Keratinocyte (primary cell): ENCODE measurements at regions not wholly inside any gene's neighbourhood (a gene's known extent, or its start where the extent isn't known, plus 50 kb on each side); places are given as distances from the start of the nearest gene placed in this dataset.

Source experiments
- DNase-seq: peaks from one replicate; pipeline ENCODE4 v3.0.0-alpha.2; 2011; ENCODE audit warnings: low read depth, missing footprints, low spot score
- FAIRE-seq: peaks from 2 replicates; lab custom pipeline; 2011; peaks lifted over from hg19 to GRCh38; lab: Jason Lieb, UNC
- H2AFZ ChIP-seq: 2 replicates; pipeline ENCODE4 v1.6.0; 2012; ENCODE audit warnings: low read length, control low read depth, inconsistent platforms; ENCODE audit not compliant: control insufficient read depth
- H3K27ac ChIP-seq: 2 replicates; pipeline ENCODE4 v1.5.1; 2011; ENCODE audit warnings: low read length; ENCODE audit not compliant: control insufficient read depth, insufficient read depth
- H3K27me3 ChIP-seq: 3 replicates; pipeline ENCODE4 v1.6.0; 2011; ENCODE audit warnings: low read length; ENCODE audit not compliant: control insufficient read depth, insufficient read depth; ENCODE audit errors: extremely low read depth
- H3K36me3 ChIP-seq, 2 experiments: 2 replicates in 1 of 2; 3 replicates in 1 of 2; pipeline ENCODE4 v1.5.1; 2011; ENCODE audit warnings: low read length in 2 of 2, mild to moderate bottlenecking in 1 of 2; ENCODE audit not compliant: control insufficient read depth in 2 of 2, insufficient read depth in 2 of 2; ENCODE audit errors: extremely low read depth in 1 of 2
- H3K4me1 ChIP-seq: 3 replicates; pipeline ENCODE4 v1.5.1; 2011; ENCODE audit warnings: low read length; ENCODE audit not compliant: control insufficient read depth, insufficient read depth; ENCODE audit errors: extremely low read depth
- H3K4me2 ChIP-seq: 3 replicates; pipeline ENCODE4 v1.6.0; 2011; ENCODE audit warnings: low read depth, low read length; ENCODE audit not compliant: control insufficient read depth, insufficient read depth; ENCODE audit errors: extremely low read depth
- H3K4me3 ChIP-seq, 3 experiments: fragments of 200-600 bp in 1 of 3; sonication (generic) in 1 of 3; 2 replicates in 2 of 3; 3 replicates in 1 of 3; pipeline ENCODE4 v1.5.1; 2011 to 2016; ENCODE audit warnings: low read length in 3 of 3, mild to moderate bottlenecking in 3 of 3, control low read depth in 2 of 3, inconsistent platforms in 1 of 3, low read depth in 1 of 3, mixed read lengths in 1 of 3, mixed run types in 1 of 3, moderate library complexity in 1 of 3; ENCODE audit not compliant: control insufficient read depth in 2 of 3, insufficient read depth in 2 of 3; ENCODE audit errors: extremely low read depth in 1 of 3
- H3K79me2 ChIP-seq: 2 replicates; pipeline ENCODE4 v1.6.0; 2012; ENCODE audit warnings: low read length; ENCODE audit not compliant: control insufficient read depth, insufficient read depth
- H3K9ac ChIP-seq: 3 replicates; pipeline ENCODE4 v1.6.0; 2011; ENCODE audit warnings: low read length; ENCODE audit not compliant: control insufficient read depth, insufficient read depth; ENCODE audit errors: extremely low read depth
- H3K9me1 ChIP-seq: 3 replicates; pipeline ENCODE4 v1.6.0; 2011; ENCODE audit warnings: low read length; ENCODE audit not compliant: control insufficient read depth, insufficient read depth; ENCODE audit errors: extremely low read depth
- H3K9me3 ChIP-seq: 2 replicates; pipeline ENCODE4 v1.5.1; 2012; ENCODE audit warnings: low read depth, low read length; ENCODE audit not compliant: control insufficient read depth
- H4K20me1 ChIP-seq: 3 replicates; pipeline ENCODE4 v1.6.0; 2011; ENCODE audit warnings: low read length; ENCODE audit not compliant: control insufficient read depth, insufficient read depth; ENCODE audit errors: extremely low read depth
- CTCF ChIP-seq, 3 experiments: IDR thresholded peaks in 1 of 3; conservative IDR thresholded peaks in 1 of 3; optimal IDR thresholded peaks in 1 of 3; 2 replicates in 2 of 3; 3 replicates in 1 of 3; pipeline versions ENCODE3 to v1.5.1; 2011; ENCODE audit warnings: low read length in 3 of 3, mild to moderate bottlenecking in 3 of 3, moderate library complexity in 2 of 3, control low read depth in 1 of 3, inconsistent platforms in 1 of 3; ENCODE audit not compliant: insufficient read depth in 2 of 3; ENCODE audit errors: extremely low read depth in 1 of 3
- EZH2 ChIP-seq: IDR thresholded peaks from one replicate; pipeline ENCODE4 v1.6.1; 2012; ENCODE audit warnings: inconsistent platforms, mild to moderate bottlenecking, low read length, moderate library complexity
- dilution Hi-C: fragments of 300-500 bp; cut with MboI; formaldehyde crosslinking; loops from one replicate; pipeline ENCODE4 v1.7.0; 2020; ENCODE audit warnings: low sequenced_read_pairs; ENCODE audit not compliant: extremely low pct_ligation_motif_present

DNA sequence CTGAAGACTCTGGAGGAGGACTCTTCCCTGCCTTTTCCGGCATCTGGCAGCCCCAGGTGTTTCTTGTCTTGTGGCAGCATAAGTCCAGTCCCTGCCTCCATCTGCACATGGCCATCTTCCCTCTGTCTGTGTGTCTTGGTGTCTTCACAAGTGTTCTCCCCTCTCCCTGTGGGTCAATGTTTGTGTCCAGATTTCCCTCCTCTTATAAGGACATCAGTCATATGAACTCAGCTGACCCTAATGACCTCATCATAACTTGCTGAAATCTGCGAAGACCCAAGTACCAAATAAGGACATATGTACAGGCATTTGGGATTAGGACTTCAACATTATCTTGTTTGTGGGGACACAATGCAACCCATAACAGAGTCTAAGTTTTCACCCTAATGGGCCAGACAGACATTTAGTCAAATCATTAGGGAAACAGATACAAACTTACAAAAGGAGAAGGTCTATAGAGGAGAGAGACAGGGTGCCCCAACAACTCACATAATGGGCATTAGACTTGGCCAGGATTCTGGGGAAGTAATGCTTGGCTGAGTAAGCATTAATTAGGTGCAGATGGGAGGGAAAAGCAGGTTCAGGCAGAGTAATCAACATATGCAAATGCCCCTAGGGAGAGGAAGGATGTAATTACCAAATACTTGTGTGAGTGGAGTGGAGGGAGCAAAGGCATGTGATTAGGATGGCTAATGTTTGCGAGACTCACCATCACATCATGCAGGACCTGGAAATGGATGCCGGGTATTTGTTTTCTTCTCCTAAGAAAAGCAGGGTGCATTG lies 372.8 kb upstream of the TBL1XR1 start:
- no peaks in the 10 kb centered on the region for H3K36me3 ChIP-seq
- no peaks in the 10 kb centered on the region for H3K9me1 ChIP-seq
- H2AFZ ChIP-seq: peak overlapping the region; percentile 24
- DNase-seq: no peak
- H3K27me3 ChIP-seq: no peaks in the 10 kb centered on the region
- H3K79me2 ChIP-seq: no peaks in the 10 kb centered on the region
- peak overlapping the region; percentile 4 for H3K27ac ChIP-seq
- no peak overlapping the region for H3K9ac ChIP-seq
- H3K4me2 ChIP-seq: no peak overlapping the region
- H3K4me1 ChIP-seq: peaks cover 13% of the 10 kb centered on the region
- no peak for TF ChIP-seq EZH2
- TF ChIP-seq CTCF (optimal IDR thresholded peaks at IDR 0.05 in 1 of 3, IDR thresholded peaks at IDR 0.05 in 1 of 3, conservative IDR thresholded peaks at IDR 0.05 in 1 of 3; ENCODE audit: extremely low read depth in 1 of 3, insufficient read depth in 2 of 3, low read length in 3 of 3): no peak
- no peak overlapping the region for H3K4me3 ChIP-seq
- FAIRE-seq: peak; percentile 72
- no peaks in the 10 kb centered on the region for H4K20me1 ChIP-seq
- H3K9me3 ChIP-seq: no peaks in the 10 kb centered on the region
- dilution Hi-C loops: no loop called here

DNA sequence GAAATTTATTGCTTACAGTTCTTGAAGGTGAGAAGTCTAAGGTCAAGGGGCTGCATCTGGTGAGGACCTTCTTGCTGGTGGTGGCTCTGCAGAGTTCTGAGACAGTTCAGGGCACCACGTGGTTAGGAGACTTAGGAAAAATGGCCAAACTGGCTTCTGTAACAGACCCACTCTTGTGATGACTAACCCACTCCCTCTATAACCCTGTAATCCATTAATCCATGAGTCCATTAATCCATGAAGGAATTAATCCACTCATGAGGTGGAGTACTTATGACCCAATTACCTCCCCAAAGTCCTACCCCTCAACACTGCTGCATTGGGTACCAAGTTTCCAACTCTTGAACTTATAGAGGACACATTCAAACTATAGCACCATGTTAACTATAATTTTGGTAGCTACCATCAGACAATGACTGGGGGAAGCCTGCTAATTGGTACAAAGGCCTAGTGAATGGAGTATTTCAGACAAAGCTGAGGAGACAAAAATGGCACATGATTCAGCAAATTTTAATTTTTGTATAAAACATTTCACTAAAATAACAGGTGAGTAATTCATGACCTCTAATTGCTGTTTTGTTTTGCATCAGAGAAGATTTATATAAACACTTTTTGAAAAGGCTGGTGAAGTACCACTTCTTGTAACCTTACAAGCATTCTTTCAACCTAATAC lies 374.1 kb upstream of the TBL1XR1 start:
- Histone ChIP-seq H3K4me3 (no peak overlapping the region), H3K4me1 (peaks cover 13% of the 10 kb centered on the region), H3K4me2 (no peak overlapping the region), H3K9me1 (no peaks in the 10 kb centered on the region), H3K9me3 (no peaks in the 10 kb centered on the region), H2AFZ (no peak overlapping the region), H3K9ac (no peak overlapping the region), H3K27me3 (no peaks in the 10 kb centered on the region), H4K20me1 (no peaks in the 10 kb centered on the region), H3K79me2 (no peaks in the 10 kb centered on the region), H3K36me3 (no peaks in the 10 kb centered on the region), H3K27ac (no peak overlapping the region)
- dilution Hi-C loops: no loop called here
- no peak for DNase-seq
- FAIRE-seq: no peak
- TF ChIP-seq EZH2: no peak
- no peak for TF ChIP-seq CTCF (optimal IDR thresholded peaks at IDR 0.05 in 1 of 3, IDR thresholded peaks at IDR 0.05 in 1 of 3, conservative IDR thresholded peaks at IDR 0.05 in 1 of 3; ENCODE audit: extremely low read depth in 1 of 3, insufficient read depth in 2 of 3, low read length in 3 of 3)
